ENCODE measurements at regions not wholly inside any gene's neighbourhood (a gene's known extent, or its start where the extent isn't known, plus 50 kb on each side); places are given as distances from the start of the nearest gene placed in this dataset.

GRCh38 chr13:59111751-59112171, 1052.0 kb downstream of the DIAPH3 start:
- no peak for DNase-seq (ENCODE audit: low read depth in 2 of 2)

GRCh38 chr13:59112221-59112718, 1051.5 kb downstream of the DIAPH3 start:
- DNase-seq (ENCODE audit: low read depth in 2 of 2): no peak

- no peak for DNase-seq (ENCODE audit: low read depth in 2 of 2)
Observed at GRCh38 chr13:59119475-59119874, 1044.3 kb downstream of the DIAPH3 start.

GRCh38 chr13:59120297-59120843, 1043.4 kb downstream of the DIAPH3 start:
- no peak for DNase-seq (ENCODE audit: low read depth in 2 of 2)

GRCh38 chr13:59121507-59121906, 1042.2 kb downstream of the DIAPH3 start:
- no peak for DNase-seq (ENCODE audit: low read depth in 2 of 2)

- DNase-seq (ENCODE audit: low read depth in 2 of 2): no peak
Observed at GRCh38 chr13:59126474-59126873, 1037.3 kb downstream of the DIAPH3 start.

- DNase-seq (ENCODE audit: low read depth in 2 of 2): no peak
Observed at GRCh38 chr13:59133903-59134302, 1029.8 kb downstream of the DIAPH3 start.

GRCh38 chr13:59144700-59145099, 1019.0 kb downstream of the DIAPH3 start:
- DNase-seq (ENCODE audit: low read depth in 2 of 2): no peak

- no peak for DNase-seq (ENCODE audit: low read depth in 2 of 2)
Observed at GRCh38 chr13:59145381-59145780, 1018.3 kb downstream of the DIAPH3 start.

- no peak for DNase-seq (ENCODE audit: low read depth in 2 of 2)
Observed at GRCh38 chr13:59157181-59157580, 1006.5 kb downstream of the DIAPH3 start.

- DNase-seq (ENCODE audit: low read depth in 2 of 2): no peak
Observed at GRCh38 chr13:59166174-59166573, 997.6 kb downstream of the DIAPH3 start.

GRCh38 chr13:59172076-59172475, 991.7 kb downstream of the DIAPH3 start:
- DNase-seq (ENCODE audit: low read depth in 2 of 2): no peak

- DNase-seq (ENCODE audit: low read depth in 2 of 2): no peak
Observed at GRCh38 chr13:59176775-59177174, 987.0 kb downstream of the DIAPH3 start.

GRCh38 chr13:59178344-59178743, 985.4 kb downstream of the DIAPH3 start:
- no peak for DNase-seq (ENCODE audit: low read depth in 2 of 2)

GRCh38 chr13:59182241-59182640, 981.5 kb downstream of the DIAPH3 start:
- no peak for DNase-seq (ENCODE audit: low read depth in 2 of 2)

GRCh38 chr13:59197397-59197796, 966.3 kb downstream of the DIAPH3 start:
- DNase-seq (ENCODE audit: low read depth in 2 of 2): no peak

GRCh38 chr13:59201841-59202240, 961.9 kb downstream of the DIAPH3 start:
- DNase-seq (ENCODE audit: low read depth in 2 of 2): no peak

GRCh38 chr13:59203855-59204254, 959.9 kb downstream of the DIAPH3 start:
- DNase-seq (ENCODE audit: low read depth in 2 of 2): no peak

GRCh38 chr13:59205501-59205900, 958.2 kb downstream of the DIAPH3 start:
- DNase-seq (ENCODE audit: low read depth in 2 of 2): no peak

GRCh38 chr13:59208405-59209195, 955.1 kb downstream of the DIAPH3 start:
- no peak for DNase-seq (ENCODE audit: low read depth in 2 of 2)

- DNase-seq (ENCODE audit: low read depth in 2 of 2): no peak
Observed at GRCh38 chr13:59210543-59210942, 953.2 kb downstream of the DIAPH3 start.

GRCh38 chr13:59211606-59212005, 952.1 kb downstream of the DIAPH3 start:
- no peak for DNase-seq (ENCODE audit: low read depth in 2 of 2)

- DNase-seq (ENCODE audit: low read depth in 2 of 2): no peak
Observed at GRCh38 chr13:59229401-59229800, 934.3 kb downstream of the DIAPH3 start.

All from activated CD4-positive, alpha-beta T cell treated with anti-CD3 and anti-CD28 coated beads for 24 hours (primary cell).